ENCODE measurements at regions not wholly inside any gene's neighbourhood (a gene's known extent, or its start where the extent isn't known, plus 50 kb on each side); places are given as distances from the start of the nearest gene placed in this dataset.
"Not testable (repeated sequence)": the region's sequence is repeated elsewhere in the genome, so short reads cannot be mapped to it uniquely, and the experiment has no call there.

- Mint-ChIP-seq H3K9me3 (no peaks in the 10 kb centered on the region), H3K36me3 (no peaks in the 10 kb centered on the region), H3K27ac (no peak overlapping the region)
Observed at GRCh38 chr4:17010426-17011087, 112.1 kb upstream of the LDB2 start.

GRCh38 chr4:17009871-17010367 lies 111.5 kb upstream of the LDB2 start:
- ATAC-seq, result no peak
- POLR2A ChIA-PET, result no interaction called here
- H3K27me3 Mint-ChIP-seq, result peaks cover 0 to 6% (median 2%) of the 10 kb centered on the region in 5 donors
- H3K9me3 Mint-ChIP-seq, result no peaks in the 10 kb centered on the region
- no peaks in the 10 kb centered on the region for H3K4me1 Mint-ChIP-seq
- H3K36me3 Mint-ChIP-seq, result no peaks in the 10 kb centered on the region
- no peak for DNase-seq
- peak overlapping the region in 1 of 10 donors; percentile 15 for H3K27ac Mint-ChIP-seq
- H3K4me3 Mint-ChIP-seq, result no peak overlapping the region

More at GRCh38 chr4:17010426-17011087, 112.1 kb upstream of the LDB2 start:
- Mint-ChIP-seq H3K27me3 (peaks cover 0 to 6% (median 0%) of the 10 kb centered on the region in 5 donors), H3K4me3 (no peak overlapping the region), H3K4me1 (no peaks in the 10 kb centered on the region)
- no peak for ATAC-seq
- POLR2A ChIA-PET, result no interaction called here
- peak in 1 of 10 donors; percentile 0 for DNase-seq

GRCh38 chr4:17008834-17009345 lies 110.4 kb upstream of the LDB2 start:
- POLR2A ChIA-PET, result no interaction called here
- Mint-ChIP-seq H3K4me1 (no peaks in the 10 kb centered on the region), H3K36me3 (no peaks in the 10 kb centered on the region), H3K4me3 (no peak overlapping the region), H3K27me3 (peaks cover 0 to 8% (median 6%) of the 10 kb centered on the region in 5 donors), H3K27ac (no peak overlapping the region), H3K9me3 (no peaks in the 10 kb centered on the region)
- DNase-seq (no peak), ATAC-seq (no peak)

- H3K4me3 Mint-ChIP-seq, POLR2A ChIA-PET, H3K27ac Mint-ChIP-seq, H3K9me3 Mint-ChIP-seq, H3K36me3 Mint-ChIP-seq, ATAC-seq, DNase-seq, H3K4me1 Mint-ChIP-seq: not testable (repeated sequence)
- H3K27me3 Mint-ChIP-seq, result peaks cover 0 to 16% (median 5%) of the 10 kb centered on the region in 5 donors
Observed at GRCh38 chr4:17003606-17004392, 105.4 kb upstream of the LDB2 start.

- Mint-ChIP-seq H3K27me3 (peaks cover 0 to 12% (median 0%) of the 10 kb centered on the region in 5 donors), H3K27ac (no peak overlapping the region), H3K36me3 (no peaks in the 10 kb centered on the region), H3K9me3 (no peaks in the 10 kb centered on the region), H3K4me1 (no peaks in the 10 kb centered on the region), H3K4me3 (no peak overlapping the region)
- POLR2A ChIA-PET, result no interaction called here
- ATAC-seq (no peak), DNase-seq (no peak)
Observed at GRCh38 chr4:16995451-16995850, 97.0 kb upstream of the LDB2 start.

GRCh38 chr4:16993956-16994840 lies 95.8 kb upstream of the LDB2 start:
- H3K27me3 Mint-ChIP-seq, result peaks cover 0 to 7% (median 0%) of the 10 kb centered on the region in 5 donors
- no peak overlapping the region for H3K27ac Mint-ChIP-seq
- H3K4me3 Mint-ChIP-seq, result no peak overlapping the region
- DNase-seq (no peak), ATAC-seq (no peak)
- POLR2A ChIA-PET, result no interaction called here
- H3K4me1 Mint-ChIP-seq, result no peaks in the 10 kb centered on the region
- H3K9me3 Mint-ChIP-seq, result no peaks in the 10 kb centered on the region
- H3K36me3 Mint-ChIP-seq, result no peaks in the 10 kb centered on the region

GRCh38 chr4:16992566-16993225 lies 94.3 kb upstream of the LDB2 start:
- POLR2A ChIA-PET, result no interaction called here
- peaks cover 0 to 10% (median 1%) of the 10 kb centered on the region in 5 donors for H3K27me3 Mint-ChIP-seq
- no peak for ATAC-seq
- H3K4me3 Mint-ChIP-seq, result no peak overlapping the region
- no peak for DNase-seq
- no peak overlapping the region for H3K27ac Mint-ChIP-seq
- H3K9me3 Mint-ChIP-seq, result no peaks in the 10 kb centered on the region
- H3K36me3 Mint-ChIP-seq, result no peaks in the 10 kb centered on the region
- no peaks in the 10 kb centered on the region for H3K4me1 Mint-ChIP-seq

GRCh38 chr4:16991450-16991849 lies 93.0 kb upstream of the LDB2 start:
- no peaks in the 10 kb centered on the region for H3K36me3 Mint-ChIP-seq
- H3K4me1 Mint-ChIP-seq, result no peaks in the 10 kb centered on the region
- H3K27me3 Mint-ChIP-seq, result peaks cover 0 to 11% (median 1%) of the 10 kb centered on the region in 5 donors
- no peak overlapping the region for H3K27ac Mint-ChIP-seq
- POLR2A ChIA-PET, result no interaction called here
- H3K4me3 Mint-ChIP-seq, result no peak overlapping the region
- no peaks in the 10 kb centered on the region for H3K9me3 Mint-ChIP-seq
- DNase-seq, result no peak
- ATAC-seq, result no peak

GRCh38 chr4:16989371-16989770 lies 90.9 kb upstream of the LDB2 start:
- H3K27ac Mint-ChIP-seq, result no peak overlapping the region
- DNase-seq, result no peak
- H3K4me1 Mint-ChIP-seq, result no peaks in the 10 kb centered on the region
- H3K27me3 Mint-ChIP-seq, result peaks cover 0 to 11% (median 1%) of the 10 kb centered on the region in 5 donors
- no peak for ATAC-seq
- POLR2A ChIA-PET, result no interaction called here
- H3K9me3 Mint-ChIP-seq, result no peaks in the 10 kb centered on the region
- no peak overlapping the region for H3K4me3 Mint-ChIP-seq
- no peaks in the 10 kb centered on the region for H3K36me3 Mint-ChIP-seq

- POLR2A ChIA-PET, result no interaction called here
- Mint-ChIP-seq H3K27ac (no peak overlapping the region), H3K4me1 (no peaks in the 10 kb centered on the region), H3K27me3 (peaks cover 0 to 11% (median 1%) of the 10 kb centered on the region in 5 donors), H3K4me3 (no peak overlapping the region), H3K9me3 (no peaks in the 10 kb centered on the region), H3K36me3 (no peaks in the 10 kb centered on the region)
- DNase-seq (no peak), ATAC-seq (no peak)
Observed at GRCh38 chr4:16988814-16989213, 90.4 kb upstream of the LDB2 start.

GRCh38 chr4:16977081-16977480 lies 78.6 kb upstream of the LDB2 start:
- Mint-ChIP-seq H3K9me3 (no peaks in the 10 kb centered on the region), H3K4me3 (no peak overlapping the region), H3K27ac (no peak overlapping the region), H3K27me3 (peaks cover 0 to 21% (median 3%) of the 10 kb centered on the region in 5 donors), H3K4me1 (no peaks in the 10 kb centered on the region), H3K36me3 (no peaks in the 10 kb centered on the region)
- DNase-seq (no peak), ATAC-seq (no peak)
- POLR2A ChIA-PET, result no interaction called here

- peak overlapping the region in 1 of 10 donors; percentile 0 for H3K27ac Mint-ChIP-seq
- POLR2A ChIA-PET, result no interaction called here
- no peak for ATAC-seq
- H3K4me1 Mint-ChIP-seq, result no peaks in the 10 kb centered on the region
- H3K4me3 Mint-ChIP-seq, result no peak overlapping the region
- H3K36me3 Mint-ChIP-seq, result no peaks in the 10 kb centered on the region
- DNase-seq, result no peak
- peaks cover 0 to 14% (median 3%) of the 10 kb centered on the region in 5 donors for H3K27me3 Mint-ChIP-seq
- H3K9me3 Mint-ChIP-seq, result no peaks in the 10 kb centered on the region
Observed at GRCh38 chr4:16969696-16970135, 71.3 kb upstream of the LDB2 start.
